ENCODE measurements at regions not wholly inside any gene's neighbourhood (a gene's known extent, or its start where the extent isn't known, plus 50 kb on each side); places are given as distances from the start of the nearest gene placed in this dataset.
A peak's percentile ranks its signal among the peaks of the same experiment; 100 is the strongest.
"Not testable (repeated sequence)": the region's sequence is repeated elsewhere in the genome, so short reads cannot be mapped to it uniquely, and the experiment has no call there.

- Histone ChIP-seq H3K27ac (no peak overlapping the region), H3K4me3 (no peak overlapping the region)
Measured at GRCh38 chr1:104621221-104621620, 871.5 kb downstream of the AMY1C start.

GRCh38 chr1:104624538-104624937 lies 874.8 kb downstream of the AMY1C start:
- H3K4me3 ChIP-seq, result no peak overlapping the region
- no peak overlapping the region for H3K27ac ChIP-seq

GRCh38 chr1:104629589-104629988 lies 879.9 kb downstream of the AMY1C start:
- Histone ChIP-seq H3K27ac (no peak overlapping the region), H3K4me3 (no peak overlapping the region)

- Histone ChIP-seq H3K27ac (no peak overlapping the region), H3K4me3 (no peak overlapping the region)
Measured at GRCh38 chr1:104630567-104631149, 881.0 kb downstream of the AMY1C start.

- Histone ChIP-seq H3K27ac (no peak overlapping the region), H3K4me3 (no peak overlapping the region)
Measured at GRCh38 chr1:104636581-104636980, 886.9 kb downstream of the AMY1C start.

GRCh38 chr1:104646233-104646632 lies 896.5 kb downstream of the AMY1C start:
- no peak overlapping the region for H3K27ac ChIP-seq
- H3K4me3 ChIP-seq, result no peak overlapping the region

- no peak overlapping the region for H3K27ac ChIP-seq
Measured at GRCh38 chr1:104648269-104648691, 898.6 kb downstream of the AMY1C start.

GRCh38 chr1:104664374-104664773 lies 914.7 kb downstream of the AMY1C start:
- H3K27ac ChIP-seq, H3K4me3 ChIP-seq: not testable (repeated sequence)

More at GRCh38 chr1:104648269-104648691, 898.6 kb downstream of the AMY1C start:
- H3K4me3 ChIP-seq, result no peak overlapping the region

GRCh38 chr1:104665300-104665699 lies 915.6 kb downstream of the AMY1C start:
- Histone ChIP-seq H3K4me3 (no peak overlapping the region), H3K27ac (no peak overlapping the region)

GRCh38 chr1:104671684-104672353 lies 922.1 kb downstream of the AMY1C start:
- no peak overlapping the region for H3K4me3 ChIP-seq
- H3K27ac ChIP-seq, result no peak overlapping the region

GRCh38 chr1:104699433-104699832 lies 949.7 kb downstream of the AMY1C start:
- H3K27ac ChIP-seq, result no peak overlapping the region
- H3K4me3 ChIP-seq, result no peak overlapping the region

- Histone ChIP-seq H3K4me3 (no peak overlapping the region), H3K27ac (no peak overlapping the region)
Measured at GRCh38 chr1:104702731-104703130, 953.0 kb downstream of the AMY1C start.

- Histone ChIP-seq H3K4me3 (peak overlapping the region in 1 of 7 experiments; percentile 3), H3K27ac (no peak overlapping the region)
Measured at GRCh38 chr1:104706631-104707147, 957.0 kb downstream of the AMY1C start.

- Histone ChIP-seq H3K27ac (no peak overlapping the region), H3K4me3 (no peak overlapping the region)
Measured at GRCh38 chr1:104718752-104719151, 969.1 kb downstream of the AMY1C start.

- Histone ChIP-seq H3K4me3 (no peak overlapping the region), H3K27ac (no peak overlapping the region)
Measured at GRCh38 chr1:104720741-104721140, 971.0 kb downstream of the AMY1C start.

GRCh38 chr1:104726917-104727316 lies 977.2 kb downstream of the AMY1C start:
- H3K27ac ChIP-seq, result no peak overlapping the region

GRCh38 chr1:104733866-104734265 lies 984.2 kb downstream of the AMY1C start:
- no peak overlapping the region for H3K4me3 ChIP-seq
- H3K27ac ChIP-seq, result no peak overlapping the region

More at GRCh38 chr1:104726917-104727316, 977.2 kb downstream of the AMY1C start:
- H3K4me3 ChIP-seq, result no peak overlapping the region

GRCh38 chr1:104745875-104746274 lies 996.2 kb downstream of the AMY1C start:
- Histone ChIP-seq H3K27ac (no peak overlapping the region), H3K4me3 (no peak overlapping the region)

GRCh38 chr1:104746994-104747393 lies 997.3 kb downstream of the AMY1C start:
- no peak overlapping the region for H3K4me3 ChIP-seq
- no peak overlapping the region for H3K27ac ChIP-seq

GRCh38 chr1:104760017-104760416 lies 1010.3 kb downstream of the AMY1C start:
- H3K4me3 ChIP-seq, result no peak overlapping the region
- H3K27ac ChIP-seq, result no peak overlapping the region

GRCh38 chr1:104761961-104762570 lies 1012.4 kb downstream of the AMY1C start:
- no peak overlapping the region for H3K4me3 ChIP-seq
- H3K27ac ChIP-seq, result no peak overlapping the region

Data from skin epidermis (tissue), 12 donors.